Activated CD8-positive, alpha-beta T cell treated with anti-CD3 and anti-CD28 coated beads for 36 hours (primary cell): ENCODE measurements at regions not wholly inside any gene's neighbourhood (a gene's known extent, or its start where the extent isn't known, plus 50 kb on each side); places are given as distances from the start of the nearest gene placed in this dataset.

Source experiments
- ATAC-seq: fragments of 200-7000 bp; cut with Tn5 transposase; one replicate; pipeline ENCODE4 v1.10.0; 2021; ENCODE audit warnings: mild to moderate bottlenecking, moderate library complexity
- CTCF ChIA-PET: fragments of 350-600 bp; sonication (Branson Sonifier 250); formaldehyde crosslinking; loops from one replicate; lab custom pipeline; 2021; ENCODE audit warnings: antibody characterized with exemption; lab: Charles Lee
- POLR2A ChIA-PET: fragments of 350-600 bp; sonication (Branson Sonifier 250); formaldehyde crosslinking; loops from one replicate; lab custom pipeline; 2021; ENCODE audit warnings: antibody characterized with exemption; lab: Charles Lee
- DNase-seq: peaks from one replicate; pipeline ENCODE4 v3.0.0-alpha.2; 2020
- H3K27ac Mint-ChIP-seq: one replicate; pipeline ENCODE4 v1.8.0; 2021; ENCODE audit warnings: mild to moderate bottlenecking, mixed read lengths
- H3K27me3 Mint-ChIP-seq: one replicate; pipeline ENCODE4 v1.8.0; 2021; ENCODE audit warnings: mixed read lengths
- H3K36me3 Mint-ChIP-seq: one replicate; pipeline ENCODE4 v1.8.0; 2021; ENCODE audit warnings: low read depth, mixed read lengths
- H3K4me1 Mint-ChIP-seq: one replicate; pipeline ENCODE4 v1.8.0; 2021; ENCODE audit warnings: low read depth, mixed read lengths
- H3K4me3 Mint-ChIP-seq: one replicate; pipeline ENCODE4 v1.8.0; 2021; ENCODE audit warnings: mild to moderate bottlenecking, moderate library complexity, mixed read lengths
- H3K9me3 Mint-ChIP-seq: one replicate; pipeline ENCODE4 v1.8.0; 2021; ENCODE audit warnings: mixed read lengths
- CTCF ChIP-seq: fragments of 200-600 bp; IDR thresholded peaks from one replicate; pipeline ENCODE4 v1.8.0; 2022; ENCODE audit warnings: antibody characterized with exemption, mild to moderate bottlenecking
- intact Hi-C: fragments of 100-400 bp; cut with micrococcal nuclease; formaldehyde crosslinking; loops from one replicate; pipeline ENCODE4 v1.10.0; 2022

- Mint-ChIP-seq H3K9me3 (no peaks in the 10 kb centered on the region), H3K4me3 (no peak overlapping the region), H3K36me3 (no peaks in the 10 kb centered on the region), H3K27me3 (no peaks in the 10 kb centered on the region), H3K27ac (no peak overlapping the region), H3K4me1 (no peaks in the 10 kb centered on the region)
- CTCF ChIA-PET, result no interaction called here
- ATAC-seq, result no peak
- POLR2A ChIA-PET, result no interaction called here
- intact Hi-C loops, result no loop called here
- no peak for TF ChIP-seq CTCF
- DNase-seq, result no peak
These were observed 112.5 kb upstream of the CD82 start for GRCh38 chr11:44452827-44453572.

GRCh38 chr11:44453871-44454270, 111.6 kb upstream of the CD82 start:
- no peak overlapping the region for H3K4me3 Mint-ChIP-seq
- H3K9me3 Mint-ChIP-seq, result no peaks in the 10 kb centered on the region
- no peak for TF ChIP-seq CTCF
- no peak for DNase-seq
- intact Hi-C loops, result no loop called here
- no peaks in the 10 kb centered on the region for H3K36me3 Mint-ChIP-seq
- H3K27me3 Mint-ChIP-seq, result no peaks in the 10 kb centered on the region
- ChIA-PET CTCF (no interaction called here), POLR2A (no interaction called here)
- no peak for ATAC-seq
- no peaks in the 10 kb centered on the region for H3K4me1 Mint-ChIP-seq
- no peak overlapping the region for H3K27ac Mint-ChIP-seq

- no peak overlapping the region for H3K27ac Mint-ChIP-seq
- H3K4me1 Mint-ChIP-seq, result no peaks in the 10 kb centered on the region
- intact Hi-C loops, result no loop called here
- no peak for TF ChIP-seq CTCF
- H3K27me3 Mint-ChIP-seq, result no peaks in the 10 kb centered on the region
- H3K36me3 Mint-ChIP-seq, result no peaks in the 10 kb centered on the region
- H3K4me3 Mint-ChIP-seq, result no peak overlapping the region
- no peak for DNase-seq
- no peak for ATAC-seq
- no peaks in the 10 kb centered on the region for H3K9me3 Mint-ChIP-seq
- ChIA-PET CTCF (no interaction called here), POLR2A (no interaction called here)
These were observed 110.8 kb upstream of the CD82 start for GRCh38 chr11:44454666-44455065.

- TF ChIP-seq CTCF, result no peak
These were observed 108.7 kb upstream of the CD82 start for GRCh38 chr11:44456544-44457300.

GRCh38 chr11:44457862-44458261, 107.6 kb upstream of the CD82 start:
- Mint-ChIP-seq H3K4me1 (no peaks in the 10 kb centered on the region), H3K9me3 (no peaks in the 10 kb centered on the region), H3K27ac (no peak overlapping the region), H3K27me3 (no peaks in the 10 kb centered on the region), H3K4me3 (no peak overlapping the region), H3K36me3 (no peaks in the 10 kb centered on the region)
- CTCF ChIA-PET, result no interaction called here
- intact Hi-C loops, result no loop called here
- ATAC-seq (no peak), DNase-seq (no peak)
- no peak for TF ChIP-seq CTCF
- POLR2A ChIA-PET, result no interaction called here

More at GRCh38 chr11:44456544-44457300, 108.7 kb upstream of the CD82 start:
- intact Hi-C loops, result no loop called here
- Mint-ChIP-seq H3K9me3 (no peaks in the 10 kb centered on the region), H3K4me1 (no peaks in the 10 kb centered on the region), H3K36me3 (no peaks in the 10 kb centered on the region), H3K27ac (no peak overlapping the region), H3K27me3 (no peaks in the 10 kb centered on the region), H3K4me3 (no peak overlapping the region)
- ChIA-PET POLR2A (no interaction called here), CTCF (no interaction called here)
- ATAC-seq (no peak), DNase-seq (no peak)
